ENCODE measurements at regions not wholly inside any gene's neighbourhood (a gene's known extent, or its start where the extent isn't known, plus 50 kb on each side); places are given as distances from the start of the nearest gene placed in this dataset.

DNA sequence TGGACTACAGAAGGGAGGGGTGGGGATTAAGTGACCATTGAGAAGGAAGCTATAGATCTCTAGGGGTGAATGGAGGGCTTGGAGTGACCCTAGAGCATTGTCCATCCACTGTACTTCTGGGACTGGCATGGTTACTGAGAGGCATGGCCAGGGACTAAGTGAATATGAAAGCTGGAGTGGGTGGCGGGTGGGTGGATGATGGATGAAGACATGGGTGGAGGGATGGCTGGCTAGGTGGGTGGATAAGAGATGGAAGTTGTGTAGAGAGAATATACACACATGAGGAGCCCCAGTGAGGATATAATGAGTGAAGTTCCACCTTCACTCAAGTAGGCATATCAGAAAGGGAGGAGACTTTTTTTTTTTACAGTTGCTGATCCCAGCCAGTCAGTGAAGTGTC is 65.5 kb upstream of the NRXN3 start:
- Mint-ChIP-seq H3K9me3 (peaks cover 0 to 7% of the 10 kb centered on the region in 2 donors), H3K36me3 (no peaks in the 10 kb centered on the region), H3K27ac (no peak overlapping the region)
- DNase-seq (ENCODE audit: low spot score in 2 of 2) (no peak), ATAC-seq (no peak)

DNA sequence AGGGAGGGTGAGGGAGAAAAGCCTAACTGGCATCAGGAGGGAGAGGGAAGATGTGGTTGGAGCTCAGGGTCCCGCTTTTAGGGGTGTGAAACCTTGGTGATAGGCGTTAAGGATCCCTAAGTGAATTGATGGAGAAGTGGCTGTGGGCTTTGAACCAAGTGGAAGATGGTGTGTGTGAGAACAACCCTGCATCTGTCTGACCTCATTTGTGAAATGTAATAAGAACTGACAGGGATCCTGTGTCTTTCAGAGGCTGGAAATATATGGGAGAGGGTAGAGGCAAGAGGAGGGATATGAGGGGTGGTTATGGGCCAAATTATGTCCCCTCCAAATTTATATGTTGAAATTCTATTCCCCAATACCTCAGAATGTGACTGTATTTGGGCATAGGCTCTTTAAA is 63.8 kb upstream of the NRXN3 start:
- DNase-seq (ENCODE audit: low spot score in 2 of 2) (no peak), ATAC-seq (no peak)
- Mint-ChIP-seq H3K27ac (no peak overlapping the region), H3K36me3 (no peaks in the 10 kb centered on the region), H3K9me3 (peaks cover 0 to 7% of the 10 kb centered on the region in 2 donors)

DNA sequence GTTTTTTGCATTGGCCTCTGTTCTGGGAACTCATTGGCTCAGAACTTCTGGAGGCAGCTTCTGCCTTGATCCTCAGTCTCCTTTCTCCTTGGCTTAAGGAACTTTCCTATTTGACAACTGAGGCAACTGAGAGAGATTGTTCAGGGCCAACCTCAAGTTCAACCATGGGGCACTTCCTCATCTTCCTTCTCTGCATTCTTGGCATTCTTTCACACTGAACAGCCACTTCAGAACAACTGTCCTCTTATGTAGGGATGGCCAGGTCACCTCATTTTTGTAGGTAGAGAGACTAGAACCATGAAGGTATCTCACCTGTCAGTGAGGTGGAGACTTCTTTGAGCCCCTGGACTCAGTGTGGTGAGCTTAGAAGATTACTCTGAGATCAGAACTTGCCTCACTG is 63.0 kb upstream of the NRXN3 start:
- Mint-ChIP-seq H3K27ac (no peak overlapping the region), H3K9me3 (peaks cover 0 to 7% of the 10 kb centered on the region in 2 donors)

DNA sequence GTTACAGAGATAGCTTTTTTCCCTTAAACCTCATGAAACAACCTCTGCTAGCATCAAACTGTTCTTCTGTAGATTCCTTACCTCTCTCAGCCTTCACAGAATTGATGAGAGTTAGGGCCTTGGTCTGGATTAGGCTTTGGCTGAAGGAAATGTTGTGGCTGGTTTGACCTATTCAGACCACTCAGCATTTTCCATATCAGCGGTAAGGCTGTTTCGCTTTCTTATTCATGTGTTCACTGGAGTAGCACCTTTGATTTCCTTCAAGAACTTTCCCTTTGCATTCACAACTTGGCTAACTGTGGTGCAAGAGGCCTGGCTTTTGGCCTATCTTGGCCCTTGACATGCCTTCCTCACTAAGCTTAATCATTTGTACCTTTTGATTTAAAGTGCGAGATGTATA is 50.7 kb upstream of the NRXN3 start:
- Mint-ChIP-seq H3K9me3 (peaks cover 0 to 4% of the 10 kb centered on the region in 2 donors), H3K36me3 (no peaks in the 10 kb centered on the region), H3K27ac (no peak overlapping the region)
- no peak for ATAC-seq
- DNase-seq (ENCODE audit: low spot score in 2 of 2): no peak

More for the DNA sequence above, 63.0 kb upstream of the NRXN3 start:
- ATAC-seq (no peak), DNase-seq (ENCODE audit: low spot score in 2 of 2) (no peak)
- H3K36me3 Mint-ChIP-seq: no peaks in the 10 kb centered on the region

Measured in activated naive CD4-positive, alpha-beta T cell treated with anti-CD3 and anti-CD28 coated beads, Interleukin-2, amount 50 U/mL, for 72 hours (primary cell).